ENCODE measurements at regions not wholly inside any gene's neighbourhood (a gene's known extent, or its start where the extent isn't known, plus 50 kb on each side); places are given as distances from the start of the nearest gene placed in this dataset.

GRCh38 chr6:28720357-28721231 is 194.9 kb downstream of the GPX5 start:
- DNase-seq (ENCODE audit: extremely low read depth, low read depth) = no peak
- TF ChIP-seq CTCF (IDR thresholded peaks at IDR 0.05; ENCODE audit: low read depth, low read length) = no peak

- no peak for DNase-seq (ENCODE audit: extremely low read depth, low read depth)
- TF ChIP-seq CTCF (IDR thresholded peaks at IDR 0.05; ENCODE audit: low read depth, low read length) = no peak
Observed at GRCh38 chr6:28721372-28721771, 195.7 kb downstream of the GPX5 start.

- TF ChIP-seq CTCF (IDR thresholded peaks at IDR 0.05; ENCODE audit: low read depth, low read length) = no peak
Observed at GRCh38 chr6:28724395-28724794, 198.7 kb downstream of the GPX5 start.

GRCh38 chr6:28725274-28725809 is 198.4 kb downstream of the TRIM27 start:
- TF ChIP-seq CTCF (IDR thresholded peaks at IDR 0.05; ENCODE audit: low read depth, low read length) = no peak
- no peak for DNase-seq (ENCODE audit: extremely low read depth, low read depth)

More at GRCh38 chr6:28724395-28724794, 198.7 kb downstream of the GPX5 start:
- DNase-seq (ENCODE audit: extremely low read depth, low read depth) = no peak

GRCh38 chr6:28725890-28726348 is 197.9 kb downstream of the TRIM27 start:
- no peak for DNase-seq (ENCODE audit: extremely low read depth, low read depth)
- TF ChIP-seq CTCF (IDR thresholded peaks at IDR 0.05; ENCODE audit: low read depth, low read length) = no peak

- no peak for DNase-seq (ENCODE audit: extremely low read depth, low read depth)
- TF ChIP-seq CTCF (IDR thresholded peaks at IDR 0.05; ENCODE audit: low read depth, low read length) = no peak
Observed at GRCh38 chr6:28726569-28727309, 197.0 kb downstream of the TRIM27 start.
